BE2C (cell line): ENCODE measurements at regions not wholly inside any gene's neighbourhood (a gene's known extent, or its start where the extent isn't known, plus 50 kb on each side); places are given as distances from the start of the nearest gene placed in this dataset.

ENCODE experiments used
- DNase-seq: peaks from one replicate; pipeline ENCODE4 v3.0.0-alpha.2; 2020
- H3K27me3 ChIP-seq: fragments of 250-450 bp; sonication (Bioruptor Pico); 2 replicates; pipeline ENCODE4 v1.5.1; 2020; ENCODE audit warnings: mild to moderate bottlenecking
- H3K36me3 ChIP-seq: fragments of 250-450 bp; sonication (Bioruptor Pico); 2 replicates; pipeline ENCODE4 v1.5.1; 2020; ENCODE audit warnings: mild to moderate bottlenecking
- H3K4me1 ChIP-seq: fragments of 250-450 bp; sonication (Bioruptor Pico); 2 replicates; pipeline ENCODE4 v1.5.1; 2020
- H3K4me3 ChIP-seq: 2 replicates; pipeline ENCODE4 v1.5.1; 2011; ENCODE audit warnings: low read depth, low read length
- H3K9me3 ChIP-seq: fragments of 250-450 bp; sonication (Bioruptor Pico); 2 replicates; pipeline ENCODE4 v1.5.1; 2020
- CTCF ChIP-seq: IDR thresholded peaks from 2 replicates; pipeline ENCODE4 v1.5.1; 2012; ENCODE audit warnings: mild to moderate bottlenecking, low read depth, low read length

- DNase-seq: no peak
- Histone ChIP-seq H3K27me3 (no peaks in the 10 kb centered on the region), H3K4me1 (peaks cover 8% of the 10 kb centered on the region; the same call in 1 of the 2 replicates), H3K4me3 (no peak overlapping the region), H3K36me3 (no peaks in the 10 kb centered on the region), H3K9me3 (no peaks in the 10 kb centered on the region)
- TF ChIP-seq CTCF: no peak
Measured at GRCh38 chr11:130652671-130653335, 204.4 kb downstream of the ADAMTS15 start.

GRCh38 chr11:130653838-130654636 lies 205.6 kb downstream of the ADAMTS15 start:
- peaks cover 8% of the 10 kb centered on the region; the same call in 1 of the 2 replicates for H3K4me1 ChIP-seq
- H3K4me3 ChIP-seq: no peak overlapping the region
- no peak for TF ChIP-seq CTCF
- H3K36me3 ChIP-seq: no peaks in the 10 kb centered on the region
- no peak for DNase-seq
- H3K9me3 ChIP-seq: no peaks in the 10 kb centered on the region
- no peaks in the 10 kb centered on the region for H3K27me3 ChIP-seq

- no peak for DNase-seq
- Histone ChIP-seq H3K9me3 (no peaks in the 10 kb centered on the region), H3K4me1 (peaks cover 8% of the 10 kb centered on the region; the same call in 1 of the 2 replicates), H3K4me3 (no peak overlapping the region), H3K36me3 (no peaks in the 10 kb centered on the region), H3K27me3 (no peaks in the 10 kb centered on the region)
- no peak for TF ChIP-seq CTCF
Measured at GRCh38 chr11:130655300-130655699, 206.9 kb downstream of the ADAMTS15 start.

GRCh38 chr11:130666781-130667251 lies 218.4 kb downstream of the ADAMTS15 start:
- H3K27me3 ChIP-seq: no peaks in the 10 kb centered on the region
- peak; percentile 14; the same call in 1 of the 2 replicates for TF ChIP-seq CTCF
- H3K4me3 ChIP-seq: no peak overlapping the region
- DNase-seq: no peak
- H3K36me3 ChIP-seq: no peaks in the 10 kb centered on the region
- no peaks in the 10 kb centered on the region for H3K4me1 ChIP-seq
- no peaks in the 10 kb centered on the region for H3K9me3 ChIP-seq

GRCh38 chr11:130668751-130669150 lies 220.3 kb downstream of the ADAMTS15 start:
- Histone ChIP-seq H3K36me3 (no peaks in the 10 kb centered on the region), H3K4me1 (peaks cover 5% of the 10 kb centered on the region; the same call in 1 of the 2 replicates), H3K9me3 (no peaks in the 10 kb centered on the region), H3K27me3 (no peaks in the 10 kb centered on the region), H3K4me3 (no peak overlapping the region)
- DNase-seq: no peak
- TF ChIP-seq CTCF: no peak

- no peak for TF ChIP-seq CTCF
- no peak overlapping the region for H3K4me3 ChIP-seq
- H3K4me1 ChIP-seq: peaks cover 8% of the 10 kb centered on the region; the same call in 1 of the 2 replicates
Measured at GRCh38 chr11:130670200-130670599, 221.8 kb downstream of the ADAMTS15 start.

More at GRCh38 chr11:130670200-130670599, 221.8 kb downstream of the ADAMTS15 start:
- DNase-seq: no peak
- H3K9me3 ChIP-seq: no peaks in the 10 kb centered on the region
- no peaks in the 10 kb centered on the region for H3K27me3 ChIP-seq
- H3K36me3 ChIP-seq: no peaks in the 10 kb centered on the region
